OCI-LY3 (cell line): ENCODE measurements at regions not wholly inside any gene's neighbourhood (a gene's known extent, or its start where the extent isn't known, plus 50 kb on each side); places are given as distances from the start of the nearest gene placed in this dataset.

Experiments used
- CTCF ChIP-seq: fragments of 200-600, 300-600 bp; sonication (generic); IDR thresholded peaks from 2 replicates; pipeline ENCODE4 v1.5.1; 2014; ENCODE audit warnings: antibody characterized with exemption, low read length, low read depth
- EZH2phosphoT487 ChIP-seq: fragments of 200-600 bp; shearing (Covaris generic); IDR thresholded peaks from 2 replicates; pipeline ENCODE4 v1.6.1; 2018; ENCODE audit warnings: antibody characterized with exemption, mixed run types, low read depth

GRCh38 chr13:53800011-53800410 is 771.4 kb downstream of the OLFM4 start:
- no peak for TF ChIP-seq CTCF
- no peak for TF ChIP-seq EZH2phosphoT487
